HT1080 (cell line): ENCODE measurements at regions not wholly inside any gene's neighbourhood (a gene's known extent, or its start where the extent isn't known, plus 50 kb on each side); places are given as distances from the start of the nearest gene placed in this dataset.

Experiments used
- DNase-seq: peaks from one replicate; pipeline ENCODE4 v3.0.0-alpha.2; 2015; ENCODE audit warnings: low read depth

DNA sequence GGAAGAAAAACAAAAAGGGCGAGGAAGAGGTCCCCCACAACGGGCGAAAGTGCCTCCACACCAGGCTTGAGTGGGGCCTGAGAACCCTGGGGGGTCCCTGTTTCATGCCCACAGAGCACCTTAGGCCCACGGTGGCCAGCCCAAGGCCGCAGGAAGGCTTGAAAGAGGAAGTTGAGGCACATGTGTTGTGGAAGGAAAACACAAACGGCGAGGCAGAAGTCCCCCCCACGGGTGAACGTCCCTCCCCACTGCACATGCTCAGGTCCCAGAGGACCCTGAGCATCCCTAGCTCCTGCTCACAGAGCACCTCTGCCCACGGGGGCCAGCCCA is 371.5 kb downstream of the ALG10 start:
- DNase-seq: no peak

DNA sequence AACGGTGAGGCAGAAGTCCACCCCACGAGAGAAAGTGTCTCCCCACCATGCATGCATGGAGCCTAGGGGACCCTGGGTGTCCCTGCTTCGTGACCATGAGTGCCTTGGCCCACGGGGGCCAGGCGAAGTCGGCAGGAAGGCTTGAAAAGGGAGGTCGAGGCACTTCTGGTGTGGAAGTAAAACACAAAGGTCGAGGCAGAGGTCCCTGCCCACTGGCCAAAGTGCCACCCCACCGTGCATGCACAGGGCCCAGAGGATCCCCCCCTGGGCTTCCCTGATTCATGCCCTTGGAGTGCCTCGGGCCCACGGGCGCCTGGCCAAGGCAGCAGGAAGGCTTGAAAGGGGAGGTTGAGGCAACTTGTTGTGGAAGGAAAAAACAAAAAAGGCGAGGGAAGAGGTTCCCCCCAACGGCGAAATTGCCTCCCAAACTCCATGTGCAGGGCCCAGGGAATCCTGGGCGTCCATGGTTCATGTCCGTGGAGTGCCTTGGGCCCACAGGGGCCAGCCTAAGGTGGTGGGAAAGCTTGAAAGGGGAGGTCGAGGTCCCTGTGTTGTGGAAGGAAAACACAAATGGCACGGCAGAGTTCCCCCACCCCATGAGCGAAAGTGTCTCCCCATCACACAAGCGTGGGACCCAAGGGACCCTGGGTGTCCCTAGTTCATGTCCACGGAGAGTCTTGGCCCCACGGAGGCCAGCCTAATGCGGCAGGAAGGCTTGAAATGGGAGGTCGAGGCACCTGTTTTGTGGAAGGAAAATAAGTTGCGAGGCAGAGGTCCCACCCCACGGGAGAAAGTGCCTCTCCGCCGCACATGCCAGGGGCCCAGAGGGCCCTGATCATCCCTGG is 372.1 kb downstream of the ALG10 start:
- DNase-seq: no peak

DNA sequence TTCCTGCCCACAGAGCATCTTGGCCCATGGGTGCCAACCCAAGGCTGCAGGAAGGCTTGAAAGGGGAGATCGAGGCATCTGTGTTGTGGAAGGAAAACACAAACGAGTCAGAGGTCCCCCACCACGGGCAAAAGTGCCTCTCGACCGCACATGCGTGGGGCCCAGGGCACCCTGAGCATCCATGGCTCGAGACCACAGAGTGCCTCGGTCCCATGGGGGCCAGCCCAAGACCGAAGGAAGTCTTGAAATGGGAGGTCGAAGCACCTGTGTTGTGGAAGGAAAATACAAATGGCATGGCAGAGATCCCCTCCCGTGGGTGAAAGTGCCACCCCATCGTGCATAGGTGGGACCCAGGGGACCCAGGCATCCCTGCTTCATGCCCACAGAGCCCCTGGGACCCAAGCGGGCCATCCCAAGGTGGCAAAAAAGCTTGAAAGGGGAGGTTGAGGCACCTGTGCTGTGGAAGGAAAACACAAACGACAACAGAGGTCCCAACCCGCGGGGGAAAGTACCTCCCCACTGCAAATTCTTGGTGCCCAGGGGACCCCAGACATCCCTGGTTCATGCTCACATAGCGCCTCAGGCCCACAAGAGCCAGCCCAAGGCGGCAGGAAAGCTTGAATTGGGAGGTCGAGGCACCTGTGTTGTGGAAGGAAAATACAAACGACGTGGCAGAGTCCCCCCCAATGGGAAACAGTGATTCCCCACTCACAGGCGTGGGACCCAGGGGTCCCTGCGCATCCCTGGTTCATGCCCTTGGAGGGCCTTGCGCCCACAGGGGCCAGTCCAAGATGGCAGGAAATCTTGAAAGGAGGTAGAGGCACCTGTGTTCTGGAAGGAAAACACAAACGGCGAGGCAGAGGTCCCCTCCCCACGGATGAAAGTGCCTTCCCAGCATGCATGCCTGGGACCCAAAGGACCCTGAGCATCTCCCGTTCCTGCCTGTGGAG is 373.0 kb downstream of the ALG10 start:
- DNase-seq: no peak

DNA sequence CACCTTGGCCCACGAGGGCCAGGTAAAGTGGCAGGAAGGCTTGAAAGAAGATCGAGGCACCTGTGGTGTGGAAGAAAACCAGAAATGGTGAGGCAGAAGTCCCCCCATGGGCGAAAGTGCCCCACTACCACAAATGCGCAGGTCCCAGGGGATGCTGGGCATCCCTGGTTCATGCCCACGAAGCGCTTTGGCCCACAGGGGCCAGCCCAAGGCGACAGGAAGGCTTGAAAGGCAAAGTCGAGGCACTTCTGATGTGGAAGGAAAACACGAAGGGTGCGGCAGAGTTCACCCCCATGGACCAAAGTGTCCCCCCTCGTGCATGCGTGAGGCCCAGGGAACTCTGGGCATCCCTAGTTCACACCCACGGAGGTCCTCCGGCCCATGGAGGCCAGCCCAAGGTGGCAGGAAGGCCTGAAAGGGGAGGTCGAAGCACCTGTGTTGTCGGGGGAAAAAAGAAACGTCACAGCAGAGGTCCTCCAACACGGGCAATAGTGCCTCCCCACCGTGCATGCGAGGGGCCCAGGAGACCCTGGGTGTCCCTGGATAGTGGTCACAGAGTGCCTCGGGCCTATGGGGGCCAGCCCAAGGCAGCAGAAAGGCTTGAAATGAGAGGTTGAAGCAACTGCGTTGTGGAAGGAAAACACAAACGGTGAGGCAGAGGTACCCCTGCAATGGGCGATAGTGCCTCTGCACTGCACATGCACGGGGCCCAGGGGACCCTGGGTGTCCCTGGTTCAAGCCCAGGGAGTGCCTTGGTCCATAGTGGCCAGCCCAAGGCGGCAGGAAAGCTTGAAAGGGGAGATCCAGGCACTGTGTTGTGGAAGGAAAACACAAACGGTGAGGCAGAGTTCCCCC is 373.9 kb downstream of the ALG10 start:
- DNase-seq: no peak

DNA sequence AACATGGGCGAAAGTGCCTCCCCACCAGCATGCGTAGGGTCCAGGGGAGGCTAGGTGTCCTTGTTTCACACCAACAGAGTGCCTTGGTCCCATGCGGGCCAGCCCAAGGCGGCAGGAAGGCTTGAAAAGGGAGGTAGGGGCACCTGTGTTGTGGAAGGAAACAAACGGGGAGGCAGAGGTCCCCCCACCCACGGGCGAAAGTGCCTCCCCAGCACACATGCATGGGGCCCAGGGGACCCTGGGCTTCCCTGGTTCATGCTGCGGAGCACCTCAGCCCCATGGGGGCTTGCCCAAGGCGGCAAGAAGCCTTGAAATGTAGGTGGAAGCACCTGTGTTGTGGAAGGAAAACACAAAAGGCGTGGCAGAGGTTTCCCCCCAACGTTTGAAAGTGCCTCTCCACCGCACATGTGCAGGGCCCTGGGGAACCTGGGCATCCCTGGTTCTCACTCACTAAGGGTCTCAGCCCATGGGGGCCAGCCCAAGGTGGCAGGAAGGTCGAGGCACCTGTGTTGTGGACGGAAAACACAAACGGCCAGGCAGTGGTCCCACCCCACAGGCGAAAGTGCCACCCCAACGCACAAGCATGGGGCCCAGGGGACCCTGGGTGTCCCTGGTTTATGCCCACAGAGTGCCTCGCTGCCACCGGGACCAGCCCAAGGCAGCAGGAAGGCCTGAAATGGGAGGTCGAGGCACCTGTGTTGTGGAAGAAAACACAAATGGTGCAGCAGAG is 374.7 kb downstream of the ALG10 start:
- no peak for DNase-seq

DNA sequence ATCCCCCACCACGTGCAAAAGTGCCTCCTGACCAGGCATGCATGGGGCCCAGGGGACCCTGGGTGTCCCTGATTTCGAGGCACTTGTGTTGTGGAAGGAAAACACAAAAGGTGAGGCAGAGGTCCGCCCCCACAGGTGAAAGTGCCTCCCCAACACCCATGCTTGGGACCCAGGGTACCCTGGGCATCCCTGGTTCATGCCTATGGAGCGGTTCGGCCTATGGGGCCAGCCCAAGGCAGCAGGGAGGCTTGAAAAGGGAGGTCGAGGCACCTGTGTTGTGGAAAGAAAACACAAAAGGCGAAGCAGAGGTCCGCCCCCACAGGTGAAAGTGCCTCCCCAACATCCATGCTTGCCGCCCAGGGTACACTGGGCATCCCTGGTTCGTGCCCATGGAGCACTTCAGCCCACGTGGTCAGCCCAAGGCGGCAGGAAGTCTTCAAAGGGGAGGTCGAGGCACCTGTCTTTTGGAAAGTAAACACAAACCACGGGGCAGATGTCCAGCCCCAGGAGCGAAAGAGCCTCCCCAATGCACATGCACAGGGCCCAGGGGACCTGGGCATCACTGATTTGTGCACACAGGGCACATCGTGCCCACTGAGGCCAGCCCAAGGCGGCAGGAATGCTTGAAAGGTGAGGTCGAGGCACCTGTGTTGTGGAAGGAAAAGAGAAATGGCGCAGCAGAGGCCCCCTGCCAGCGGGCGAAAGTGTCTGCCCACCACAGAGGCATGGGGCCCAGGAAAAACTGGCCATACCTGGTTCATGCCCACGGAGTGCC is 375.5 kb downstream of the ALG10 start:
- DNase-seq: no peak

DNA sequence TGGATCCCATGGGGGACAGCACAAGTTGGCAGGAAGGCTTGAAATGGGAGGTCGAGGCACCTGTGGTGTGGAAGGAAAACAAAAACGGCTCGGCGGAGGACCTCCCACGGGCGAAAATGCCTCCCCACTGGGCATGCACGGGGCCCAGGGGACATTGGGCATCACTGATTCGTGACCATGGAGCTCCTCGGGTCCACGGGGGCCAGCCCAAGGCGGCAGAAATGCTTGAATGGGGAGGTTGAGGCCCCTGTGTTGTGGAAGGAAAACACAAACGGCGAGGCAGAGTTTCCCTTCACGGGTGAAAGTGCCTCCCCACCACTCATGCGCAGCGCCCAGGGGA is 376.0 kb downstream of the ALG10 start:
- no peak for DNase-seq

DNA sequence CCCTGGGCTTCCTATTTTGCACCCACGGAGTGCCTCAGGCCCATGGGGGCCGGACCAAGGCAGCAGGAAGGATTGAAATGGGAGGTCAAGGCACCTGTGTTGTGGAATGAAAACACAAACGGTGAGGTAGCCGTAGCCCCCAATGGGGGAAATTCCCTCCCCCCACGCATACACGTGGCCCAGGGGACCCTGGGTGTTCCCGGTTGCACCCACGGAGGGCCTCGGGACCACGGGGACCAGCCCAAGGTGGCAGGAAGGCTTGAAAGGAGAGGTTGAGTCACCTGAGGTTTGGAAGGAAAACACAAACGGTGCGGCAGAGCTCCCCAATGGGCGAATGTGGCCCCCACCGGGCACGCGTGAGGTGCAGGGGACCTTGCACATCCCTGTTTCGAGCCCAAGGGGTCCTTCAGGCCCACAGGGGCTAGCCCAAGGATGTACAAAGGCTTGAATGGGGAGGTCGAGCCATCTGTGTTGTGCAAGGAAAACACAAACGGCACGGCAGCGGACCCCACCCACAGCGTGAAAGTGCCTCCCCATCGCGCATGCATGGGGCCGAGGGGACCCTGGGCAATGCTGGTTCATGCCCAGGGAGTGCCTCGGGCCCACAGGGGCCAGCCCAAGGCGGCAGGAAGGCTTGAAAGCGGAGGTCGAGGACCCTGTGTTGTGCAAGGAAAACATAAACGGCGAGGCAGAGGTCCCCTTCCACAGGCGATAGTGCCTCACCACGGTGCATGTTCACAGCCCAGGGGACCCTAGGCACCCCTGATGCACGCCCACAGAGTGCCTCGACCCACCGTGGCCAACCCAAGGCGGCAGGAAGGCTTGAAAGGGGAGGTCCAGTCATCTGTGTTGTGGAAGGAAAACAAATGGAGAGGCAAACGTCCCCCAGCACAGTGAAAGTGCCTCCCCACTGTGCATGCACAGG is 376.7 kb downstream of the ALG10 start:
- DNase-seq: no peak

DNA sequence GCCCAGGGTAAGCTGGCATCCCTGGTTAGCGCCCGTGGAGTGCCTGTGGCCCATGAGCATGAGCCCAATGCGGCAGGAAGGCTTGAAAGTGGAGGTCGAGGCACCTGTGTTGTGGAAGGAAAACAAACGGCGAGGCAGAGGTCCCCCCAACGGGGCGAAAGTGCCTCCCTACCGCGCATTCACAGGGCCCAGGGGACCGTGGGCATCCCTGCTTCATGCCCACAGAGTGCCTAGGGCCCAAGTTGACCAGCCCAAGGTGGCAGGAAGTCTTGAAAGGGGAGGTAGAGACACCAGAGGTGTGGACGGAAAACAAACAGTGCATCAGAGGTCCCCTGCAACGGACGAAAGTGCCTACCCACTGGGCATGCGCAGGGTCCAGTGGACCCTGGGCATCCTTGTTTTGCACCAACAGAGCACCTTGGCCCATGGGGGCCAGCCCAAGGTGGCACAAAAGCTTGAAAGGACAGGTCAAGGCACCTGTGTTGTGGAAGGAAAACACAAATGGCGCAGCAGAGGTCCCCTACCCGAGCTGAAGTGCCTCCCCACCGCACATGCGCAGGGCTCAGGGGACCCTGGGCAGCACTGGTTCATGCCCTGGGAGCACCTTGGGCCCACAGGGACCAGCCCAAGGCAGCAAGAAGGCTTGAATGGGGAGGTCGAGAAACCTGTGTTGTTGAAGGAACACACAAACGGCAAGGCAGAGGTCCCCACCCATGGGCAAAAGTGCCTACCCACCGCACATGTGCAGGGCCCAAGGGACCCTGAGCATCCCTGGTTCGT is 377.5 kb downstream of the ALG10 start:
- no peak for DNase-seq

DNA sequence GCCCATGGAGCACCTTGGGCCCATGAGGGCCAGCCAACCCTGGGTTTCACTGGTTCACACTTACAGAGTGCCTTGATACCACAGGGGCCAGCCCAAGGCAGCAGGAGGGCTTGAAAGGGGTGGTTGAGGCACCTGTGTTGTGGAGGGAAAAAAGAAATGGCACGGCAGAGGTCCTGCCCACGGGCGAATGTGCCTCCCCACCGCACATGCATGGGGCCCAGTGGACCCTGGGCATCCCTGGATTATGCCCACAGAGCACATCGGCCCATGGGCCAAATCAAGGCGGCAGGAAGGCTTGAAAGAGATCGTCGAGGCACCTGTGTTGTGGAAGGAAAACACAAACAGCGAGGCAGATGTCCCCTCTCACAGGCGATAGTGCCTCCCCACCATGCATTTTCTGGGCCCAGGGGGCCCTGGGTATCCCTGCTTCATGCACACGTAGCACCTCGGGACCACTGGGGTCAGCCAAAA is 378.1 kb downstream of the ALG10 start:
- no peak for DNase-seq

DNA sequence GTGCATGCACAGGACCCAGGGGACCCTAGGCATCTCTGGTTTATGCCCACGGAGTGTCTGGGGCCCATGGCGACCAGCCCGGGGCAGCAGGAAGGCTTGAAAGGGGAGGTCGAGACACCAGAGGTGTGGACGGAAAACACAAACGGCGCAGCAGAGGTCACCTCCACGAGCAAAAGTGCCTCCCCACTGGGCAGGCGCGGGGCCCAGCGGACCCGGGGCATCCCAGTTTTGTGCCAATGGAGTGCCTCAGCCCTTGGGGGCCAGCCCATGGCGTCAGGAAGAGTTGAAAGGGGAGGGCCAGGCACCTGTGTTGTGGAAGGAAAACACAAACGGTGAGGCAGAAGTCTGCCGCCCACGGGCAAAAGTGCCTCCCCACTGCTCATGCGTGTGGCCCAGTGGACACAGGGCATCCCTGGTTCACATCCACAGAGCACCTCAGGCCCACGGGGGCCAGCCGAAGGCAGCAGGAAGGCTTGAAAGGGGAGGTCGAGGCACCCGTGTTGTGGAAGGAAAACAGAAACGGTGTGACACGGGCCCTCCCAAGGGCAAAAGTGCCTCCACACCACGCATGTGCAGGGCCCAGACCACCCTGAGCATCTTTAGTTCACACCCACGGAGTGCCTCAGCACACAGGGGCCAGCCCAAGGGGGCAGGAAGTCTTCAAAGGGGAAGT is 378.8 kb downstream of the ALG10 start:
- DNase-seq: no peak

DNA sequence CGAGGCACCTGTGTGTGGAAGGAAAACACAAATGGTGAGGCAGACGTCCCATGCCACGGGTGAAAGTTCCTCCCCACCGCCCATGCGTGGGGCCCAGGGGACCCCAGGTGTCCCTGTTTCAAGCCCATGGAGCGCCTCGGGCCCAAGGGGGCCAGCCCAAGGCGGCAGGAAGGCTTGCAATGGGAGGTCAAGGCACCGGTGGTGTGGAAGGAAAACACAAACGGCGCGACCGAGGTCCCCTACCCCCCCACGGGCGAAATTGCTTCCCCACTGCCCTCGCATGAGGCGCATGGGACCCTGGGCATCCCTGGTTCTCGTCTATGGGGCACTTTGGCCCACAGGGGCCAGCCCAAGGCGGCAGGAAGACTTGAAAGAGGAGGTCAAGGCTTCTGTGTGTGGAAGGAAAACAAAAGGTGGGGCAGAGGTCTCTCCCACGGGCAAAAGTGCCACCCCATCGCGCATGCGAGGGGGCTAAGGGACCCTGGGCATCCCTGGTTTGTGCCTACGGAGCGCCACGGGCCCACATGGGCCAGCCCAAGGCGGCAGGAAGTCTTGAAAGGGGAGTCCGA is 379.4 kb downstream of the ALG10 start:
- no peak for DNase-seq

DNA sequence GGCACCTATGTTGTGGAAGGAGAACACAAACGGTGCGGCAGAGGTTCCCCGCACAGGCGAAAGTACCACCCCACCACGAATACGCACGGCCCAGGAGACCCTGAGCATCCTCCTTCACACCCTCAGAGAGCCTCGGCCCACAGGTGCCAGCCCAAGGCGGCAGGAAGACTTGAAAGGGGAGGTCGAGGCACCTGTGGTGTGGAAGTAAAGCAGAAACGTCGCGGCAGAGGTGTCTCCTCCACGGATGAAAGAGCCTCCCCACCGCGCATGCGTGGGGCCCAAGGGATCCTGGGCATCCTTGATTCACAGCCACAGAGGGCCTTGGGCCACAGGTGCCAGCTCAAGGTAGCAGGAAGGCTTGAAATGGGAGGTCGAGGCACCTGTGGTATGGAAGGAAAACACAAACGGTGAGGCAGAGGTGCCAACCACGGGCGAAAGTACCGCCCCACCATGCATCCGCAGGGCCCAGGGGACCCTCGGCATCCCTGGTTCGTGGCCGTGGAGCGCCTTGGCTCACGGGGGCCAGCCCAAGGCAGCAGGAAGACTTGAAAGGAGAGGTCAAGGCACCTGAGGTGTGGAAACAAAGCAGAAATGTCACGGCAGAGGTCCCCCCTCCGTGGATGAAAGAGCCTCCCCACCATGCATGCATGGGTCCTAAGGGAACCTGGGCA is 380.1 kb downstream of the ALG10 start:
- no peak for DNase-seq

DNA sequence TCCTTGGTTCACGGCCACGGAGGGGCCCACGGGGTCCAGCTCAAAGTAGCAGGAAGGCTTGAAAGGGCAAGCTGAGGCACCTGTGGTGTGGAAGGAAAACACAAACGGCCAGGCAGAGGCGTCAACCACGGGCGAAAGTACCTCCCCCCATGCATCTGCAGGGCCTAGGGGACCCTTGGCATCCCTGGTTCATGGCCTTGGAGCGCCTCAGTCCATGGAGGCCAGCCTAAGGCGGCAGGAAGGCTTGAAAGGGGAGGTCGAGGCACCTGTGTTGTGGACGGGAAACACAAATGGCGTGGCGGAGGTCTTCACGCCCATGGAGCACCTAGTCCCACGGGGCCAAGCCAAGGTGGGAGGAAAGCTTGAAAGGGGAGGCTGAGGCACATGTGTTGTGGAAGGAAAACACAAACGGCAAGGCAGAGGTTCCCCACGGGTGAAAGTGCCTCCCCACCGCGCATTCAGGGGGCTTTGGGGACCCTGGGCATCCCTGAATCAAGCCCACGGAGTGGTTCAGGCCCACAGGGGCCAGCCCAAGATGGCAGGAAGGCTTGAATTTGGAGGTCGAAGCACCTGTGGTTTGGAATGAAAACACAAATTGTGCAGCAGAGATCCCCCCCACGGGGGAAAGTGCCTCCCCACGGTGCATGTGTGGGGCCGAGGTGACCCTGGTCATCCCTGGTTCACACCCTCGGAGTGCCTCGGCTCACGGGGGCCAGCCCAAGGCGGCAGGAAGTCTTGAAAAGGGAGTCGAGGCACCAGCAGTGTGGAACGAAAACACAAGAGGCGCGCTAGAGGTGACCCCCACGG is 380.8 kb downstream of the ALG10 start:
- DNase-seq: no peak

DNA sequence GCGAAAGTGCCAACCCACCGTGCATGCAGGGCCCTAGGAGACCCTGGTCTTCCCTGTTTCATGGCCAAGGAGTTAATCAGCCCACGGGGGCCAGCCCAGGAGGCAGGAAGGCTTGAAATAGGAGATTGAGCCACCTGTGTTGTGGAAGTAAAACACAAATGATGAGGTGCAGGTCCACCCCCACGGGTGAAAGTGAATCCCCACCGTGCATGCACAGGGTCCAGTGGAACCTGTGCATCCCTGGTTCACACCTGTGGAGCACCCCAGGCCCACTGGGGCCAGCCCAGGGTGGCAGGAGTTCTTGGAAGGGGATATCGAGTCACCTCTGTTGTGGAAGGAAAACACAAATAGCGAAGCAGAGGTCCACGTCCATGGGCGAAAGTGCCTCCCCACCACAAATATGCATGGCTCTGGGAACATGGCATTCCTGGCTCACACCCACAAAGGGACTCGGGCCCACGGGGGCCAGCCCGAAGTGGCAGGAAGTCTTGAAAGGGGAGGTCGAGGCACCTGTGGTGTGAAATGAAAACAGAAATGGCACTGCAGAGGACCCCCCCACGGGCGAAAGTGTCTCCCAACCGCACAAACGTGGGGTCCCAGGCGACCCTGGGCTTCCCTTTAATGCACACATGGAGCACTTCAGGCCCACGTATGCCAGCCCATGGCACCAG is 381.5 kb downstream of the ALG10 start:
- DNase-seq: no peak
